H1 (cell line): ENCODE measurements at regions not wholly inside any gene's neighbourhood (a gene's known extent, or its start where the extent isn't known, plus 50 kb on each side); places are given as distances from the start of the nearest gene placed in this dataset.

Source experiments
- CTCF ChIA-PET: fragments of 300-600 bp; sonication (Branson Sonifier 250); formaldehyde crosslinking; loops from one replicate; lab custom pipeline; 2021; ENCODE audit not compliant: partially characterized antibody; lab: Charles Lee
- POLR2A ChIA-PET: fragments of 300-600 bp; sonication (Branson Sonifier 250); formaldehyde crosslinking; loops from one replicate; lab custom pipeline; 2021; ENCODE audit warnings: inconsistent platforms; ENCODE audit not compliant: partially characterized antibody; lab: Charles Lee
- DNase-seq, 2 experiments: peaks; one replicate each; pipeline versions ENCODE4 v3.0.0 to v3.0.0-alpha.2; 2010 to 2022; ENCODE audit warnings: low spot score in 2 of 2, low read depth in 1 of 2, mixed read lengths in 1 of 2
- FAIRE-seq: peaks from 2 replicates; lab custom pipeline; 2011; peaks lifted over from hg19 to GRCh38; lab: Jason Lieb, UNC
- H2AFZ ChIP-seq: 2 replicates; pipeline ENCODE4 v1.8.1; 2012; ENCODE audit warnings: low read length, inconsistent platforms
- H2AK5ac ChIP-seq: 2 replicates; pipeline ENCODE4 v1.6.1; 2013; ENCODE audit warnings: low read depth, low read length
- H2BK120ac ChIP-seq: replicated peaks from 2 replicates; pipeline ENCODE3; 2013; ENCODE audit warnings: low read depth, low read length, inconsistent platforms
- H2BK12ac ChIP-seq: 2 replicates; pipeline ENCODE4 v1.6.1; 2013; ENCODE audit warnings: low read depth, low read length
- H2BK15ac ChIP-seq: 2 replicates; pipeline ENCODE4 v1.6.1; 2013; ENCODE audit warnings: low read length
- H2BK20ac ChIP-seq: 2 replicates; pipeline ENCODE4 v1.6.1; 2013; ENCODE audit warnings: low read length
- H2BK5ac ChIP-seq: 2 replicates; pipeline ENCODE4 v1.6.1; 2013; ENCODE audit warnings: low read depth, low read length
- H3K14ac ChIP-seq: 2 replicates; pipeline ENCODE4 v1.6.1; 2013; ENCODE audit warnings: inconsistent platforms; ENCODE audit not compliant: insufficient read length
- H3K18ac ChIP-seq: 2 replicates; pipeline ENCODE4 v1.6.1; 2013; ENCODE audit warnings: low read length; ENCODE audit errors: extremely low read depth
- H3K23ac ChIP-seq: 2 replicates; pipeline ENCODE4 v1.6.1; 2013; ENCODE audit warnings: inconsistent platforms; ENCODE audit not compliant: insufficient read length
- H3K23me2 ChIP-seq: 2 replicates; pipeline ENCODE4 v1.6.1; 2013; ENCODE audit warnings: low read depth, low read length
- H3K27ac ChIP-seq: 2 replicates; pipeline ENCODE4 v1.6.1; 2011; ENCODE audit warnings: low read depth, low read length, inconsistent platforms
- H3K27me3 ChIP-seq, 4 experiments: replicated peaks in 1 of 4; 1 replicate in 1 of 4; 2 replicates in 3 of 4; pipeline versions ENCODE4 v1.6.1 to v1.8.1; 2011 to 2013; ENCODE audit warnings: low read length in 3 of 4, mild to moderate bottlenecking in 3 of 4, inconsistent platforms in 2 of 4, mixed read lengths in 2 of 4, moderate library complexity in 1 of 4; ENCODE audit not compliant: control insufficient read depth in 3 of 4, insufficient read depth in 3 of 4; ENCODE audit errors: extremely low read depth in 1 of 4
- H3K36me3 ChIP-seq, 4 experiments: 2 replicates each; pipeline versions ENCODE4 v1.6.1 to v1.8.1; 2011 to 2013; ENCODE audit warnings: mild to moderate bottlenecking in 4 of 4, low read length in 3 of 4, moderate library complexity in 2 of 4, control low read depth in 1 of 4, inconsistent platforms in 1 of 4; ENCODE audit not compliant: insufficient read depth in 4 of 4, control insufficient read depth in 2 of 4
- H3K4ac ChIP-seq: replicated peaks from 2 replicates; pipeline ENCODE3; 2013; ENCODE audit warnings: low read length, low read depth, mixed read lengths, inconsistent platforms; ENCODE audit not compliant: insufficient read length
- H3K4me1 ChIP-seq, 4 experiments: replicated peaks in 1 of 4; 1 replicate in 1 of 4; 2 replicates in 3 of 4; pipeline versions ENCODE4 v1.6.1 to v1.8.1; 2011 to 2013; ENCODE audit warnings: low read length in 3 of 4, inconsistent platforms in 2 of 4, mixed read lengths in 1 of 4; ENCODE audit not compliant: insufficient read depth in 4 of 4, control insufficient read depth in 3 of 4
- H3K4me2 ChIP-seq, 2 experiments: 2 replicates each; pipeline versions ENCODE4 v1.6.1 to v1.8.1; 2011 to 2013; ENCODE audit warnings: low read depth in 2 of 2, low read length in 2 of 2, control low read depth in 1 of 2, inconsistent platforms in 1 of 2, mild to moderate bottlenecking in 1 of 2; ENCODE audit not compliant: insufficient read depth in 1 of 2
- H3K4me3 ChIP-seq, 4 experiments: fragments of 200-600, 300-600 bp in 1 of 4; sonication (generic), shearing (Covaris generic), sonication (Bioruptor Twin) in 1 of 4; 2 replicates each; pipeline versions ENCODE4 v1.5.1 to v1.8.1; 2011 to 2016; ENCODE audit warnings: low read length in 4 of 4, low read depth in 3 of 4, control low read depth in 2 of 4, inconsistent platforms in 2 of 4, mild to moderate bottlenecking in 2 of 4, mixed read lengths in 1 of 4, moderate library complexity in 1 of 4; ENCODE audit not compliant: insufficient read depth in 2 of 4; ENCODE audit errors: extremely low read depth in 1 of 4
- H3K56ac ChIP-seq: replicated peaks from 2 replicates; pipeline ENCODE3; 2013; ENCODE audit warnings: low read depth, mild to moderate bottlenecking, mixed read lengths, low read length, inconsistent platforms; ENCODE audit not compliant: insufficient read length
- H3K79me1 ChIP-seq: 2 replicates; pipeline ENCODE4 v1.6.1; 2013; ENCODE audit warnings: low read depth, low read length, control low read depth
- H3K79me2 ChIP-seq, 2 experiments: 2 replicates each; pipeline versions ENCODE4 v1.6.1 to v1.8.1; 2012 to 2013; ENCODE audit warnings: low read length in 2 of 2, mild to moderate bottlenecking in 2 of 2, inconsistent platforms in 1 of 2; ENCODE audit not compliant: insufficient read depth in 2 of 2, control insufficient read depth in 1 of 2
- H3K9ac ChIP-seq, 4 experiments: replicated peaks in 1 of 4; 1 replicate in 1 of 4; 2 replicates in 3 of 4; pipeline versions ENCODE4 v1.6.1 to v1.8.1; 2011 to 2013; ENCODE audit warnings: low read depth in 3 of 4, low read length in 3 of 4, control low read depth in 2 of 4, mild to moderate bottlenecking in 2 of 4, moderate library complexity in 2 of 4, inconsistent platforms in 1 of 4; ENCODE audit errors: extremely low read depth in 1 of 4
- H3K9me3 ChIP-seq, 2 experiments: 2 replicates each; pipeline versions ENCODE4 v1.6.1 to v1.8.1; 2012 to 2013; ENCODE audit warnings: mild to moderate bottlenecking in 2 of 2, moderate library complexity in 2 of 2, control low read depth in 1 of 2, inconsistent platforms in 1 of 2, low read depth in 1 of 2, low read length in 1 of 2, mixed read lengths in 1 of 2; ENCODE audit not compliant: insufficient read depth in 2 of 2
- H4K20me1 ChIP-seq, 2 experiments: replicated peaks in 1 of 2; 2 replicates each; pipeline versions ENCODE3 to v1.8.1; 2011 to 2013; ENCODE audit warnings: inconsistent platforms in 2 of 2, low read length in 2 of 2, mild to moderate bottlenecking in 1 of 2; ENCODE audit not compliant: insufficient read depth in 2 of 2, control insufficient read depth in 1 of 2
- H4K5ac ChIP-seq: 2 replicates; pipeline ENCODE4 v1.6.1; 2013; ENCODE audit warnings: low read length, low read depth, mixed read lengths, inconsistent platforms; ENCODE audit not compliant: insufficient read length
- H4K8ac ChIP-seq: 2 replicates; pipeline ENCODE4 v1.8.0; 2013; ENCODE audit warnings: mild to moderate bottlenecking, moderate library complexity, low read length, inconsistent platforms; ENCODE audit not compliant: insufficient read depth; ENCODE audit errors: extremely low read depth
- H4K91ac ChIP-seq: replicated peaks from 2 replicates; pipeline ENCODE3; 2013; ENCODE audit warnings: low read length, mixed read lengths, inconsistent platforms; ENCODE audit not compliant: insufficient read length
- ZNF274 ChIP-seq: IDR thresholded peaks from 2 replicates; pipeline ENCODE4 v1.7.0; 2012; ENCODE audit warnings: low read length, borderline replicate concordance; ENCODE audit errors: extremely low read depth
- WGBS, 2 experiments: shearing (Covaris generic) in 1 of 2; methylation state at CpG; one replicate each; pipeline versions ENCODE4 v1.1.6 to v1.1.7; 2013 to 2015; ENCODE audit warnings: low lambda C conversion rate in 2 of 2, mixed read lengths in 2 of 2, inconsistent platforms in 1 of 2, low coverage in 1 of 2, missing lambda C conversion rate in 1 of 2; ENCODE audit not compliant: insufficient replicate concordance in 2 of 2, insufficient coverage in 1 of 2, insufficient read length in 1 of 2; ENCODE audit errors: extremely low coverage in 1 of 2, missing lambda C conversion rate in 1 of 2; 5-methylcytosine and 5-hydroxymethylcytosine counted together

DNA sequence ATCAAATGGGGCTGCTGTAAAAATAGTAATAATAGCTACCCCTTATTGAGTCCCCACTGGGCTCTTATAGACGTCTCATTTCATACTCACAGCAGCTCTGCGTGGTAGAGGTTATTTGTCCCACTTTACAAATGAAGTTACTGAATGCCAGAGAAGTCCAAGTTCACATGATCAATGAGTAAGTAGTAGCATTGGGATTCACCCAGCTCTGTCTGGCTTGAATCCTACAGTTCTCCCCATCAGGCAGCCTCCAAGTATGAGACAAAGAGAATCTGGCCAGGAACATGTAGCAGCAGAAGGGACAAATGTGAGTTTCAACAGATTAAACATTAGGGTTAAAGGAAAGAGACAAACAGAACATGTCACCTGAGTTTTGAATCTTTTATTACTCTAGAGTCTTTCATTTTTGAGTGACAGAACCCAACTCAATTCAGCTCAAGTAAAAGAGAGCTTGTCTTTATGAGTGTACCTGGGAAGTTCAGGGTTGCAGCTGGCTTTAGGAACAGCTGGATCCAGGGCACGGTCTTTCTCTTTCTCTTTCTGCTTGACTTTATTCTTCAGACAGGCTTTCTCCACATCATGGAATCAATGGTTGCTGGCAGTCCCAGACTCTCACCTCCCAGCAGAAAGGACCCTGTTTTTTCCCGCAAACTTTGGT lies 64.1 kb upstream of the JDP2 start:
- Histone ChIP-seq H3K4ac (no peak overlapping the region), H2BK120ac (no peak overlapping the region), H2BK20ac (no peak overlapping the region), H3K9me3 (no peaks in the 10 kb centered on the region), H3K9ac (no peak overlapping the region), H2AK5ac (no peak overlapping the region), H3K4me1 (no peaks in the 10 kb centered on the region), H4K91ac (no peak overlapping the region), H3K27me3 (no peaks in the 10 kb centered on the region), H4K20me1 (no peaks in the 10 kb centered on the region), H3K56ac (no peak overlapping the region), H3K23ac (no peak overlapping the region), H3K4me2 (no peak overlapping the region), H2AFZ (no peak overlapping the region), H2BK5ac (no peak overlapping the region), H3K79me1 (no peaks in the 10 kb centered on the region), H3K36me3 (no peaks in the 10 kb centered on the region), H2BK15ac (no peak overlapping the region), H4K8ac (no peak overlapping the region), H3K23me2 (no peaks in the 10 kb centered on the region), H3K79me2 (no peaks in the 10 kb centered on the region), H3K27ac (no peak overlapping the region), H3K14ac (no peak overlapping the region), H2BK12ac (no peak overlapping the region), H3K4me3 (no peak overlapping the region), H4K5ac (no peak overlapping the region), H3K18ac (no peak overlapping the region)
- no peak for FAIRE-seq
- POLR2A ChIA-PET, result interaction anchor here (0.8 kb wide), 1 partner anchor 105 kb away, joined by 3 read pairs; no protein-coding TSS in a partner anchor
- no peak for DNase-seq
- WGBS, 2 experiments, result 83% methylated on average over 4 of the region's 4 CpGs; no CpG with 5 or more reads in 1 of the 2 experiments
- CTCF ChIA-PET, result interaction anchor here (1.2 kb wide), 2 partner anchors 9 to 60 kb away, joined by 3 to 5 read pairs; no protein-coding TSS in a partner anchor
- TF ChIP-seq ZNF274, result no peak
